H1 (cell line): ENCODE measurements at regions not wholly inside any gene's neighbourhood (a gene's known extent, or its start where the extent isn't known, plus 50 kb on each side); places are given as distances from the start of the nearest gene placed in this dataset.

Experiments
- CTCF ChIA-PET: fragments of 300-600 bp; sonication (Branson Sonifier 250); formaldehyde crosslinking; loops from one replicate; lab custom pipeline; 2021; ENCODE audit not compliant: partially characterized antibody; lab: Charles Lee
- POLR2A ChIA-PET: fragments of 300-600 bp; sonication (Branson Sonifier 250); formaldehyde crosslinking; loops from one replicate; lab custom pipeline; 2021; ENCODE audit warnings: inconsistent platforms; ENCODE audit not compliant: partially characterized antibody; lab: Charles Lee
- DNase-seq, 2 experiments: peaks; one replicate each; pipeline versions ENCODE4 v3.0.0 to v3.0.0-alpha.2; 2010 to 2022; ENCODE audit warnings: low spot score in 2 of 2, low read depth in 1 of 2, mixed read lengths in 1 of 2
- FAIRE-seq: peaks from 2 replicates; lab custom pipeline; 2011; peaks lifted over from hg19 to GRCh38; lab: Jason Lieb, UNC
- H2AFZ ChIP-seq: 2 replicates; pipeline ENCODE4 v1.8.1; 2012; ENCODE audit warnings: low read length, inconsistent platforms
- H2AK5ac ChIP-seq: 2 replicates; pipeline ENCODE4 v1.6.1; 2013; ENCODE audit warnings: low read depth, low read length
- H2BK120ac ChIP-seq: replicated peaks from 2 replicates; pipeline ENCODE3; 2013; ENCODE audit warnings: low read depth, low read length, inconsistent platforms
- H2BK12ac ChIP-seq: 2 replicates; pipeline ENCODE4 v1.6.1; 2013; ENCODE audit warnings: low read depth, low read length
- H2BK15ac ChIP-seq: 2 replicates; pipeline ENCODE4 v1.6.1; 2013; ENCODE audit warnings: low read length
- H2BK20ac ChIP-seq: 2 replicates; pipeline ENCODE4 v1.6.1; 2013; ENCODE audit warnings: low read length
- H2BK5ac ChIP-seq: 2 replicates; pipeline ENCODE4 v1.6.1; 2013; ENCODE audit warnings: low read depth, low read length
- H3K14ac ChIP-seq: 2 replicates; pipeline ENCODE4 v1.6.1; 2013; ENCODE audit warnings: inconsistent platforms; ENCODE audit not compliant: insufficient read length
- H3K18ac ChIP-seq: 2 replicates; pipeline ENCODE4 v1.6.1; 2013; ENCODE audit warnings: low read length; ENCODE audit errors: extremely low read depth
- H3K23ac ChIP-seq: 2 replicates; pipeline ENCODE4 v1.6.1; 2013; ENCODE audit warnings: inconsistent platforms; ENCODE audit not compliant: insufficient read length
- H3K23me2 ChIP-seq: 2 replicates; pipeline ENCODE4 v1.6.1; 2013; ENCODE audit warnings: low read depth, low read length
- H3K27ac ChIP-seq: 2 replicates; pipeline ENCODE4 v1.6.1; 2011; ENCODE audit warnings: low read depth, low read length, inconsistent platforms
- H3K27me3 ChIP-seq, 4 experiments: replicated peaks in 1 of 4; 1 replicate in 1 of 4; 2 replicates in 3 of 4; pipeline versions ENCODE4 v1.6.1 to v1.8.1; 2011 to 2013; ENCODE audit warnings: low read length in 3 of 4, mild to moderate bottlenecking in 3 of 4, inconsistent platforms in 2 of 4, mixed read lengths in 2 of 4, moderate library complexity in 1 of 4; ENCODE audit not compliant: control insufficient read depth in 3 of 4, insufficient read depth in 3 of 4; ENCODE audit errors: extremely low read depth in 1 of 4
- H3K36me3 ChIP-seq, 4 experiments: 2 replicates each; pipeline versions ENCODE4 v1.6.1 to v1.8.1; 2011 to 2013; ENCODE audit warnings: mild to moderate bottlenecking in 4 of 4, low read length in 3 of 4, moderate library complexity in 2 of 4, control low read depth in 1 of 4, inconsistent platforms in 1 of 4; ENCODE audit not compliant: insufficient read depth in 4 of 4, control insufficient read depth in 2 of 4
- H3K4ac ChIP-seq: replicated peaks from 2 replicates; pipeline ENCODE3; 2013; ENCODE audit warnings: low read length, low read depth, mixed read lengths, inconsistent platforms; ENCODE audit not compliant: insufficient read length
- H3K4me1 ChIP-seq, 4 experiments: replicated peaks in 1 of 4; 1 replicate in 1 of 4; 2 replicates in 3 of 4; pipeline versions ENCODE4 v1.6.1 to v1.8.1; 2011 to 2013; ENCODE audit warnings: low read length in 3 of 4, inconsistent platforms in 2 of 4, mixed read lengths in 1 of 4; ENCODE audit not compliant: insufficient read depth in 4 of 4, control insufficient read depth in 3 of 4
- H3K4me2 ChIP-seq, 2 experiments: 2 replicates each; pipeline versions ENCODE4 v1.6.1 to v1.8.1; 2011 to 2013; ENCODE audit warnings: low read depth in 2 of 2, low read length in 2 of 2, control low read depth in 1 of 2, inconsistent platforms in 1 of 2, mild to moderate bottlenecking in 1 of 2; ENCODE audit not compliant: insufficient read depth in 1 of 2
- H3K4me3 ChIP-seq, 4 experiments: fragments of 200-600, 300-600 bp in 1 of 4; sonication (generic), shearing (Covaris generic), sonication (Bioruptor Twin) in 1 of 4; 2 replicates each; pipeline versions ENCODE4 v1.5.1 to v1.8.1; 2011 to 2016; ENCODE audit warnings: low read length in 4 of 4, low read depth in 3 of 4, control low read depth in 2 of 4, inconsistent platforms in 2 of 4, mild to moderate bottlenecking in 2 of 4, mixed read lengths in 1 of 4, moderate library complexity in 1 of 4; ENCODE audit not compliant: insufficient read depth in 2 of 4; ENCODE audit errors: extremely low read depth in 1 of 4
- H3K56ac ChIP-seq: replicated peaks from 2 replicates; pipeline ENCODE3; 2013; ENCODE audit warnings: low read depth, mild to moderate bottlenecking, mixed read lengths, low read length, inconsistent platforms; ENCODE audit not compliant: insufficient read length
- H3K79me1 ChIP-seq: 2 replicates; pipeline ENCODE4 v1.6.1; 2013; ENCODE audit warnings: low read depth, low read length, control low read depth
- H3K79me2 ChIP-seq, 2 experiments: 2 replicates each; pipeline versions ENCODE4 v1.6.1 to v1.8.1; 2012 to 2013; ENCODE audit warnings: low read length in 2 of 2, mild to moderate bottlenecking in 2 of 2, inconsistent platforms in 1 of 2; ENCODE audit not compliant: insufficient read depth in 2 of 2, control insufficient read depth in 1 of 2
- H3K9ac ChIP-seq, 4 experiments: replicated peaks in 1 of 4; 1 replicate in 1 of 4; 2 replicates in 3 of 4; pipeline versions ENCODE4 v1.6.1 to v1.8.1; 2011 to 2013; ENCODE audit warnings: low read depth in 3 of 4, low read length in 3 of 4, control low read depth in 2 of 4, mild to moderate bottlenecking in 2 of 4, moderate library complexity in 2 of 4, inconsistent platforms in 1 of 4; ENCODE audit errors: extremely low read depth in 1 of 4
- H3K9me3 ChIP-seq, 2 experiments: 2 replicates each; pipeline versions ENCODE4 v1.6.1 to v1.8.1; 2012 to 2013; ENCODE audit warnings: mild to moderate bottlenecking in 2 of 2, moderate library complexity in 2 of 2, control low read depth in 1 of 2, inconsistent platforms in 1 of 2, low read depth in 1 of 2, low read length in 1 of 2, mixed read lengths in 1 of 2; ENCODE audit not compliant: insufficient read depth in 2 of 2
- H4K20me1 ChIP-seq, 2 experiments: replicated peaks in 1 of 2; 2 replicates each; pipeline versions ENCODE3 to v1.8.1; 2011 to 2013; ENCODE audit warnings: inconsistent platforms in 2 of 2, low read length in 2 of 2, mild to moderate bottlenecking in 1 of 2; ENCODE audit not compliant: insufficient read depth in 2 of 2, control insufficient read depth in 1 of 2
- H4K5ac ChIP-seq: 2 replicates; pipeline ENCODE4 v1.6.1; 2013; ENCODE audit warnings: low read length, low read depth, mixed read lengths, inconsistent platforms; ENCODE audit not compliant: insufficient read length
- H4K8ac ChIP-seq: 2 replicates; pipeline ENCODE4 v1.8.0; 2013; ENCODE audit warnings: mild to moderate bottlenecking, moderate library complexity, low read length, inconsistent platforms; ENCODE audit not compliant: insufficient read depth; ENCODE audit errors: extremely low read depth
- H4K91ac ChIP-seq: replicated peaks from 2 replicates; pipeline ENCODE3; 2013; ENCODE audit warnings: low read length, mixed read lengths, inconsistent platforms; ENCODE audit not compliant: insufficient read length
- CBX5 ChIP-seq: fragments of 300-800, 300-1000 bp; sonication (generic); IDR thresholded peaks from 2 replicates; pipeline ENCODE4 v1.7.1; 2016; ENCODE audit warnings: antibody characterized with exemption, low read length, low read depth
- CHD1 ChIP-seq: IDR thresholded peaks from 2 replicates; pipeline ENCODE4 v1.6.1; 2012; ENCODE audit warnings: low read depth, low read length, improper control_type of control experiment
- CREB1 ChIP-seq: IDR thresholded peaks from 2 replicates; pipeline ENCODE4 v1.6.1; 2012; ENCODE audit warnings: inconsistent platforms
- EGR1 ChIP-seq: IDR thresholded peaks from 2 replicates; pipeline ENCODE4 v1.6.1; 2011; ENCODE audit warnings: low read depth, low read length, borderline replicate concordance
- FOSL1 ChIP-seq: IDR thresholded peaks from 2 replicates; pipeline ENCODE4 v1.6.1; 2011; ENCODE audit warnings: mild to moderate bottlenecking, low read depth, low read length, moderate library complexity; ENCODE audit not compliant: insufficient read depth
- HDAC6 ChIP-seq: IDR thresholded peaks from one replicate; pipeline ENCODE4 v1.7.1; 2012; ENCODE audit warnings: low read depth, mild to moderate bottlenecking, inconsistent platforms, low read length, moderate library complexity
- JUND ChIP-seq: IDR thresholded peaks from 2 replicates; pipeline ENCODE4 v1.6.1; 2011; ENCODE audit warnings: mild to moderate bottlenecking, improper control_type of control experiment, low read length
- KDM5A ChIP-seq: fragments of 200-600 bp; IDR thresholded peaks from 2 replicates; pipeline ENCODE4 v1.7.1; 2012; ENCODE audit warnings: mild to moderate bottlenecking, low read length, inconsistent platforms, mixed read lengths
- RXRA ChIP-seq: IDR thresholded peaks from 2 replicates; pipeline ENCODE4 v1.6.1; 2011; ENCODE audit warnings: low read depth, mild to moderate bottlenecking, low read length, moderate library complexity; ENCODE audit not compliant: insufficient read depth
- SAP30 ChIP-seq: fragments of 300-600 bp; sonication (generic); IDR thresholded peaks from 2 replicates; pipeline ENCODE4 v1.7.1; 2012; ENCODE audit warnings: low read length, moderate library complexity, mild to moderate bottlenecking, inconsistent platforms; ENCODE audit not compliant: insufficient read depth, insufficient replicate concordance
- SIX5 ChIP-seq: IDR thresholded peaks from 2 replicates; pipeline ENCODE4 v1.6.1; 2011; ENCODE audit warnings: mild to moderate bottlenecking, low read depth, low read length
- TAF7 ChIP-seq: optimal IDR thresholded peaks from 2 replicates; pipeline ENCODE3; 2011; ENCODE audit warnings: low read depth, mild to moderate bottlenecking, inconsistent platforms, low read length, moderate library complexity, borderline replicate concordance
- TEAD4 ChIP-seq: IDR thresholded peaks from 2 replicates; pipeline ENCODE4 v1.6.1; 2012; ENCODE audit warnings: low read depth, low read length, inconsistent platforms, mixed read lengths
- WGBS, 2 experiments: shearing (Covaris generic) in 1 of 2; methylation state at CpG; one replicate each; pipeline versions ENCODE4 v1.1.6 to v1.1.7; 2013 to 2015; ENCODE audit warnings: low lambda C conversion rate in 2 of 2, mixed read lengths in 2 of 2, inconsistent platforms in 1 of 2, low coverage in 1 of 2, missing lambda C conversion rate in 1 of 2; ENCODE audit not compliant: insufficient replicate concordance in 2 of 2, insufficient coverage in 1 of 2, insufficient read length in 1 of 2; ENCODE audit errors: extremely low coverage in 1 of 2, missing lambda C conversion rate in 1 of 2; 5-methylcytosine and 5-hydroxymethylcytosine counted together

DNA sequence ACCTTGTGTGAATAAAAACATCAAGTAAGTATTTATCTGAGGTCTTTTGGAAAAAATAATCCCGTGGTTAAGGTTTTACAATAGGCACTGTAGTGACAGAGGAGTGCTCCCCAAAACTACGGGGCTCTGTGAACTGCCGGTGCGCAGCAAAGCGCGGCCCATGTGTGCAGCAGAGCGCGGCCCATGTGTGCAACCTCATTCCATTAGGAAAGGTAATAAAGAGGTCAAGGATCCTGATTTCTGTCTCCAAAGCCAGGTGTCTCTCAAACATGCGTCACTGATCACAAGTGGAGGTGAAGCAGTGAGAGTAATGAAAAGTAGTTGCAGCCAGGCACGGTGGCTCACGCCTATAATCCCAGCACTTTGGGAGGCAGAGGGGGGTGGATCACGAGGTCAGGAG is 58.7 kb downstream of the MRPL57 start:
- ChIA-PET POLR2A (no interaction called here), CTCF (no interaction called here)
- Histone ChIP-seq H3K27ac (no peak overlapping the region), H3K4me2 (no peak overlapping the region), H3K9me3 (no peaks in the 10 kb centered on the region), H3K79me1 (no peaks in the 10 kb centered on the region), H3K23me2 (no peaks in the 10 kb centered on the region), H2AFZ (no peak overlapping the region), H2BK20ac (no peak overlapping the region), H2AK5ac (no peak overlapping the region), H2BK12ac (no peak overlapping the region), H3K4me1 (no peaks in the 10 kb centered on the region), H3K23ac (no peak overlapping the region), H3K14ac (no peak overlapping the region), H4K91ac (no peak overlapping the region), H3K79me2 (no peaks in the 10 kb centered on the region), H4K5ac (no peak overlapping the region), H3K4me3 (no peak overlapping the region), H3K18ac (no peak overlapping the region), H3K36me3 (no peaks in the 10 kb centered on the region), H3K9ac (no peak overlapping the region), H4K8ac (no peak overlapping the region), H2BK120ac (no peak overlapping the region), H3K56ac (no peak overlapping the region), H4K20me1 (no peaks in the 10 kb centered on the region), H3K4ac (no peak overlapping the region), H3K27me3 (no peaks in the 10 kb centered on the region), H2BK5ac (no peak overlapping the region), H2BK15ac (no peak overlapping the region)
- DNase-seq (no peak), FAIRE-seq (no peak)
- TF ChIP-seq HDAC6 (no peak), SAP30 (no peak), JUND (no peak), FOSL1 (no peak), CBX5 (no peak), SIX5 (no peak), TEAD4 (no peak), CREB1 (no peak), TAF7 (no peak), EGR1 (no peak), KDM5A (no peak), CHD1 (no peak), RXRA (no peak)
- WGBS, 2 experiments = 92% methylated on average over 12 of the region's 12 CpGs; no CpG with 5 or more reads in 1 of the 2 experiments
